ENCODE measurements at regions not wholly inside any gene's neighbourhood (a gene's known extent, or its start where the extent isn't known, plus 50 kb on each side); places are given as distances from the start of the nearest gene placed in this dataset.

DNA sequence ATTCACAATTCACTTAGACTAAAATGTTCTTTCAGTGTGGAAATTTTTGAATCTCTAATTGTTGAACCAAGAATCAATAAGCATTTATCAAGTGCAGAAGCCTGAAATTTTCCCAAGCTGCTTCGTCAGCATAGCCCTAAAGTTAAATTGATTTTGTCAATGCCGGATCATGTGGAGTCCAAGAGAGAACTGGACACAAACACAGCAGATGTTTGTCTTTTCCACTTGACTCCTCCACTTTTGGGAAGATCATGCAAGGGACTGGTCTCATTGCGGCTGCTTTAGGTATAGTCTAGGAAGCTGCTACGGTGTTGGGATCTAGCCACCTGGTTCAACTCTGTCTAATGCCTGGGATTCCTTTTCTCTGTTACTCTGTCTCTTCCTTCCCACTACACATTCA, 95.7 kb downstream of the CYB561 start:
- TF ChIP-seq, protein P1, sequence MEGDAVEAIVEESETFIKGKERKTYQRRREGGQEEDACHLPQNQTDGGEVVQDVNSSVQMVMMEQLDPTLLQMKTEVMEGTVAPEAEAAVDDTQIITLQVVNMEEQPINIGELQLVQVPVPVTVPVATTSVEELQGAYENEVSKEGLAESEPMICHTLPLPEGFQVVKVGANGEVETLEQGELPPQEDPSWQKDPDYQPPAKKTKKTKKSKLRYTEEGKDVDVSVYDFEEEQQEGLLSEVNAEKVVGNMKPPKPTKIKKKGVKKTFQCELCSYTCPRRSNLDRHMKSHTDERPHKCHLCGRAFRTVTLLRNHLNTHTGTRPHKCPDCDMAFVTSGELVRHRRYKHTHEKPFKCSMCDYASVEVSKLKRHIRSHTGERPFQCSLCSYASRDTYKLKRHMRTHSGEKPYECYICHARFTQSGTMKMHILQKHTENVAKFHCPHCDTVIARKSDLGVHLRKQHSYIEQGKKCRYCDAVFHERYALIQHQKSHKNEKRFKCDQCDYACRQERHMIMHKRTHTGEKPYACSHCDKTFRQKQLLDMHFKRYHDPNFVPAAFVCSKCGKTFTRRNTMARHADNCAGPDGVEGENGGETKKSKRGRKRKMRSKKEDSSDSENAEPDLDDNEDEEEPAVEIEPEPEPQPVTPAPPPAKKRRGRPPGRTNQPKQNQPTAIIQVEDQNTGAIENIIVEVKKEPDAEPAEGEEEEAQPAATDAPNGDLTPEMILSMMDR (IDR thresholded peaks at IDR 0.05), result no peak
- TF ChIP-seq ZNF302 (CRISPR knock-in tag; IDR thresholded peaks at IDR 0.05) (no peak), CHD4 (IDR thresholded peaks at IDR 0.05; ENCODE audit: borderline replicate concordance) (no peak), POLR2A (IDR thresholded peaks at IDR 0.05; ENCODE audit: low read length) (no peak)
- TF ChIP-seq, protein P2, sequence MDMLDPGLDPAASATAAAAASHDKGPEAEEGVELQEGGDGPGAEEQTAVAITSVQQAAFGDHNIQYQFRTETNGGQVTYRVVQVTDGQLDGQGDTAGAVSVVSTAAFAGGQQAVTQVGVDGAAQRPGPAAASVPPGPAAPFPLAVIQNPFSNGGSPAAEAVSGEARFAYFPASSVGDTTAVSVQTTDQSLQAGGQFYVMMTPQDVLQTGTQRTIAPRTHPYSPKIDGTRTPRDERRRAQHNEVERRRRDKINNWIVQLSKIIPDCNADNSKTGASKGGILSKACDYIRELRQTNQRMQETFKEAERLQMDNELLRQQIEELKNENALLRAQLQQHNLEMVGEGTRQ (IDR thresholded peaks at IDR 0.05), result no peak

Measured in A549 (cell line).